NCI-H146 (cell line): ENCODE measurements at regions not wholly inside any gene's neighbourhood (a gene's known extent, or its start where the extent isn't known, plus 50 kb on each side); places are given as distances from the start of the nearest gene placed in this dataset.
"Not testable (repeated sequence)": the region's sequence is repeated elsewhere in the genome, so short reads cannot be mapped to it uniquely, and the experiment has no call there.

Experiments used
- DNase-seq: peaks from one replicate; lab custom pipeline; 2025; lab: John Stamatoyannopoulos, UW

GRCh38 chr6:68059261-68059660 is 575.8 kb upstream of the ADGRB3 start:
- DNase-seq, result no peak

GRCh38 chr6:68056596-68056995 is 578.5 kb upstream of the ADGRB3 start:
- DNase-seq, result not testable (repeated sequence)

- DNase-seq, result no peak
These were observed 580.3 kb upstream of the ADGRB3 start for GRCh38 chr6:68054756-68055155.

GRCh38 chr6:68053805-68054373 is 581.2 kb upstream of the ADGRB3 start:
- DNase-seq, result no peak

- DNase-seq, result no peak
These were observed 582.8 kb upstream of the ADGRB3 start for GRCh38 chr6:68052234-68052633.

GRCh38 chr6:68049562-68049961 is 585.5 kb upstream of the ADGRB3 start:
- no peak for DNase-seq

- DNase-seq, result no peak
These were observed 588.3 kb upstream of the ADGRB3 start for GRCh38 chr6:68046756-68047155.

GRCh38 chr6:68046302-68046701 is 588.8 kb upstream of the ADGRB3 start:
- no peak for DNase-seq

- no peak for DNase-seq
These were observed 589.9 kb upstream of the ADGRB3 start for GRCh38 chr6:68045193-68045592.

- DNase-seq, result no peak
These were observed 590.8 kb upstream of the ADGRB3 start for GRCh38 chr6:68044264-68044663.

GRCh38 chr6:68043122-68043398 is 592.0 kb upstream of the ADGRB3 start:
- no peak for DNase-seq

- DNase-seq, result no peak
These were observed 592.6 kb upstream of the ADGRB3 start for GRCh38 chr6:68042339-68043121.

GRCh38 chr6:68040780-68041179 is 594.3 kb upstream of the ADGRB3 start:
- no peak for DNase-seq

- no peak for DNase-seq
These were observed 594.7 kb upstream of the ADGRB3 start for GRCh38 chr6:68040312-68040778.

- no peak for DNase-seq
These were observed 595.3 kb upstream of the ADGRB3 start for GRCh38 chr6:68039641-68040311.

- no peak for DNase-seq
These were observed 596.2 kb upstream of the ADGRB3 start for GRCh38 chr6:68038815-68039408.

GRCh38 chr6:68032217-68032616 is 602.9 kb upstream of the ADGRB3 start:
- no peak for DNase-seq

GRCh38 chr6:68031054-68031453 is 604.0 kb upstream of the ADGRB3 start:
- DNase-seq, result no peak

- DNase-seq, result no peak
These were observed 608.6 kb upstream of the ADGRB3 start for GRCh38 chr6:68026483-68026882.

- DNase-seq, result no peak
These were observed 609.3 kb upstream of the ADGRB3 start for GRCh38 chr6:68025764-68026163.

- DNase-seq, result no peak
These were observed 610.4 kb upstream of the ADGRB3 start for GRCh38 chr6:68024570-68025269.

GRCh38 chr6:68022968-68023367 is 612.1 kb upstream of the ADGRB3 start:
- DNase-seq, result not testable (repeated sequence)
